ENCODE measurements at regions not wholly inside any gene's neighbourhood (a gene's known extent, or its start where the extent isn't known, plus 50 kb on each side); places are given as distances from the start of the nearest gene placed in this dataset.

GRCh38 chr13:105147461-105147860 is 1388.0 kb downstream of the EFNB2 start:
- in situ Hi-C loops (cut with MboI; ENCODE audit: low sequenced_read_pairs) = no loop called here

DNA sequence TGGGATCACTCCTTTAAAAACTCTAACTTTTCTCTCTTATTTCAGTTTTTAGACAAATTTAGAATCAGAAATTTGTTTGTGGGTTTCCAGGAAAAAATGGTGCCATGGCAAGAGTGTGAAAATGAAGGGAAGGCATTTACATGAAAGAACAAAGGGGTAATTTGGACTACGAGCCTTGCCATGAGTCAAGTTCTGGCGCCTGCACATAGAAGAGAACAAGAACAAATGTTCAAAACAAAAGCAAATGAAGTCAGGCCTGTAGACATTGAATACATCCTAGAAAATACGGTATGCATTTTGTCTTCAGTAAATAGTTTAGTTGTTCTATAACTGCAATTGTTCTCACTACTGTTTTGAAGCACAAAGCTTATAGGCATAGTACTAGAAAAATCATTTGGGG is 1390.5 kb downstream of the EFNB2 start:
- in situ Hi-C loops (cut with MboI; ENCODE audit: low sequenced_read_pairs) = no loop called here

DNA sequence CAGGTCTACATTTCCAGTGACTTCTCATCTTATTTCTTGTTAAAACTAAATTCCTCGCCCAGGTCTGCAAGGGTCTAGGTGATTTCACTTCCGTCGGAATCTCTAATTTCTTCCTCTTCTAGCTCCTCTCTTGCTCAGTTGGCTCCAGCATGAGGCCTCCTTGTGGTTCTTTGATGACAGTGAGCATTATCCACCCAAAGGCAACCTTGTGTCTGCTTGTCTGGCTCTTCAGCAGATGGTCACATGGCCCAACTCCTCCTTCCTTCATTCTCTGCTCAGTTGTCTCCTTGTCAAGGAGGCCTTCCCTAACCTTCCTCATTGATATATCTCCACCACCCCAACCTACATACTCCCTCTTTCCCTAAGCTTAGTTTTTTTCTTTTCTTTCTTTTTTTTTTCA is 1391.4 kb downstream of the EFNB2 start:
- in situ Hi-C loops (cut with MboI; ENCODE audit: low sequenced_read_pairs) = no loop called here

- in situ Hi-C loops (cut with MboI; ENCODE audit: low sequenced_read_pairs) = no loop called here
Measured at GRCh38 chr13:105142556-105142955, 1392.9 kb downstream of the EFNB2 start.

- in situ Hi-C loops (cut with MboI; ENCODE audit: low sequenced_read_pairs) = no loop called here
Measured at GRCh38 chr13:105139380-105140285, 1395.8 kb downstream of the EFNB2 start.

DNA sequence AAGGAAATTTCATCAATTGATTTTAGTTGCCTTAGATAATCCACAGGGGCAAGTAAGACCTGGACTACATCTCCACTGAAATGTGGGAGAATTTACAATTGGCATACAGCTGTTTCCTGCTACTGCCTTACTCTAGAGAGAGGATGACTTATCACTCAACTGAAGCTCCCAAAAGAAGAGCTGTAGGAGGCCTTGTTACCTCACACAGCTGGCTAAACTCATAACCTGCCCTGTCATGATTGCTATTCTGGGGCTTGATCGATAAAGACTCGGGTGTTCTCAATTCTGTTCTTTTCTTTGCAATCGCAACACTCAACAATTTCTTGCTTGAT is 1396.4 kb downstream of the EFNB2 start:
- in situ Hi-C loops (cut with MboI; ENCODE audit: low sequenced_read_pairs) = no loop called here

GRCh38 chr13:105135852-105136615 is 1399.4 kb downstream of the EFNB2 start:
- in situ Hi-C loops (cut with MboI; ENCODE audit: low sequenced_read_pairs) = no loop called here

DNA sequence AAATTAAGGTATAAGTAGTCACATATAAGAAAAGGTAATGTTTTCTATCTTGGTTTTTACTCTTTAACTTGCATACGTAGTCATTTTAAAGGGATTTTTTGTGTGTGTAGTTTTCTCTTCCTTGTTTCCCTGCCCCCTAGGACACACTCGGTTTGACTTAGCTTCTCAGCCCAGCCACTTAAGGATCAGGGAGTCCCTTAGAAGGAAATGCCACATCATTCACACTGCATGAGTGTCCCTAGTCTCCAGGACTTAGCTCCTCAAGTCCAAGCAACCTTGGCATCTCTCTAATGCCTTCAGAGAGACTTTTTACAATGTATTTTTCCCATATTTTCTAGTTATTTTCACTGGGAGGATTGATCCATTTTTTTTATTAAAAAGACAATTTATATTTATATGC is 1407.7 kb downstream of the EFNB2 start:
- in situ Hi-C loops (cut with MboI; ENCODE audit: low sequenced_read_pairs) = no loop called here

DNA sequence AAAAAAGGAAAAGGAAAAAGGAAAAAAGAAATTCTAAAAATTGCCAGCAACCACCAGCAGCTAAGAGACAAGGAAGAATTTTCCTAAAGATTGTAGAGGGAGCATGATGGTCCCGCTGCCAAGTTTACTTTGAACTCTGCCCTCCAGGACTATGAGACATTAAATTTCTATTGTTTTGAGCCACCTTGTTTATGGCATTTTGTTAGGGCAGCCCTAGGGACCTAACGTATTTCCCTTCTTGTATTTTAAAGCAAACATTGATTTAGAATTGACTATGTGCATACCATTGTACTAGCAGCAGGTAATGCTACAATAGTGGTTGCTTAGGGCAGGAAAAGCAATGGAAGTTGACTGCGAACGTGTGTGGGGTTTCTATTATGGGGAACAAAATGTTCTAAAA is 1414.2 kb downstream of the EFNB2 start:
- in situ Hi-C loops (cut with MboI; ENCODE audit: low sequenced_read_pairs) = no loop called here

DNA sequence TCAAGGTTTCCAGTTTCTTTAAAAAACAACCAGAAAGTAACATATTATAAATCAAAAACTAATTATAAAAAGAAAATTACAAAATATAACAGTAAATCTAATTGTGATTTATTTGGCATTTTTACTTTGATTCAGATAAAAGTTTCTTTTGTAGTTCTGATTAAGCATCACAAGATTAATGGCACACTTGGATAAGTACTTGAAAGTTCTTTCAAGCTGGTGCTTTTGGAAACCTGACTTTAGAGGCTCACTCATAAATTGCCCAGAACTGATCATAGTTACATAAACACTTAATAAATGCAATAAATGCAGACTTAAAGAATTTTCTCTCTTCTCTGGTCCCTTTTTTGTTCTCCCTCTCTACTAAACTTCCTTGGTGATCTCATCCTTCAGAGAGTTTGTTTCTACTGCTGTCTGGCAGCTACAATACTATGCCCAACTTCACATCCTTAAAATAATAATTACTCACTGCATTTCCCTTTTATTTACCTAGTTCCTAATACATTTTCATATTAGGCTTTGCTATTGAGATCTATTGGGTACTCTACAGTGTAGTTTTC is 1417.0 kb downstream of the EFNB2 start:
- in situ Hi-C loops (cut with MboI; ENCODE audit: low sequenced_read_pairs) = no loop called here

DNA sequence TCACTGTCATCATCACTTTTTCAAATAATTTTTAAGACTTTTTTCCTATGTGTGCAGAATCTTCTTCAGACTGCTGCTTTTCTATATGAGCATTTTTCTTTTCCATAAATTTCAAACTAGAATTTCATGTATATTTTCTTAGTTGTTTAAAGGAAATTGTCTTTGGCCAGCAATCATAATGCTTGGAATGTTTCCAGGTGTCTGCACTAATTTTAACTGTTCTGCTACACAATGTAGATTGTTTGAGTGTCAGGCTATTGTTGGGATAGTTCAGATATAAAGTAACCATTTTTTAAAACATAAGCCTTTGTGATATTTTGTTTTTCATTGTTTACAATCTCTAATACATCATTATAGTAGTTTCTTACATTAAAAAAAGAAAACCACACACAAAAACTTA is 1418.5 kb downstream of the EFNB2 start:
- in situ Hi-C loops (cut with MboI; ENCODE audit: low sequenced_read_pairs) = no loop called here

DNA sequence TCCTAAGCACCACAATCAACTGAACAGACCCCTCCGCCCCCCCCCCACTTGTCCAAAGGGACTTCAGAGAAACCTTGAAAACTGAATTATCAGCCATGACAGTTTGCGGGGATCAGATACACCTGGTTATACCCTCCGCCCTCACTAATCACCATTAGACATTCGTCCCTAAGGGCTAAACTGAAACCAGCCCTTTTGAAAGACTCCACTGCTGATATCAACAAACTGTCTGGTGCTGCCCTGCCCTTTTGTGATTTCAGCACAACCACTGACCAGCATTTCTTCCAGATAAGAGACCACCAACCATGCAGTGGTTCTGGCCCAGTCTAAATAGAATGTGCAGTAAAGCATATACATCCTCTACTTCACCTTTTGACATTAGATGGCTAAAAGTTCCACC is 1422.9 kb downstream of the EFNB2 start:
- in situ Hi-C loops (cut with MboI; ENCODE audit: low sequenced_read_pairs) = no loop called here

DNA sequence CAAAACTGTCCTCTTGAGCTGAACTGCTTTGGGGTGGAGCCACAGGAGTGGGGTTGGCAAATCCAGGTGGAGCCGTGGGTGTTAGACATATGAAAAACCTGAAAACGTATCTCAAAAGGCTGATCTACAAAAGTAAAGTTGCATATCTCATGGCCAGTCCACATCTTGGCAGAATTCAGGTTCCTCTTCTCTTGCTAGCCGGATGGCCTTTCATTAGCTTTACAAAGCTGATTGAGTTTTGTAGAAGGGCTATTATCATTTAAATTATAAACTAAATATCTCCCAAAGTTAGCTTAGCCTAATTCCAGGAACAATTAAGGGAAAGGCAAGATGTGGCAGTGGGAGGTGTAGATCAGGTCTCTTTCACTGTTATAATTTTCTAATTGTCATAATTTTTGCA is 1427.7 kb downstream of the EFNB2 start:
- in situ Hi-C loops (cut with MboI; ENCODE audit: low sequenced_read_pairs) = no loop called here

- in situ Hi-C loops (cut with MboI; ENCODE audit: low sequenced_read_pairs) = no loop called here
Measured at GRCh38 chr13:105105471-105105870, 1430.0 kb downstream of the EFNB2 start.

DNA sequence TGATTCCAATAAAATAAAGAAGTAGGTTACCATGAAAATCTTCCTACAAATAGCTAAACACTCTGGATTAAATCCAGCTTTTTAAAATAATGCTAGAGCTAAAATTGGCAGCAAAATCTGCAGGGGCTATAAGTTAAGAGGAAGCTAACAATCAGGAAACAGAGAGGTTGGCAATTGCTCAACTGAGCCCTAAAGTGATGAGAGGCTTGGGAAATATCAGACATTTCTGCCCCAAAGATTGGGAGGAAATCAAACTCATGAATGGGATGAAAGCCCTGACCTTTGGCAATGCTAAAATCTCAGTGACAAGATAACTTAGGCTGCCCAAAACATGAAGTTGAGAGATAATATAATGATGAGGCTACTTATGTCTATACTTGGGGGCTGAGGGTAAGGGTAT is 1437.9 kb downstream of the EFNB2 start:
- in situ Hi-C loops (cut with MboI; ENCODE audit: low sequenced_read_pairs) = no loop called here

GRCh38 chr13:105089858-105090643 is 1445.4 kb downstream of the EFNB2 start:
- in situ Hi-C loops (cut with MboI; ENCODE audit: low sequenced_read_pairs) = no loop called here

GRCh38 chr13:105087945-105088344 is 1447.5 kb downstream of the EFNB2 start:
- in situ Hi-C loops (cut with MboI; ENCODE audit: low sequenced_read_pairs) = no loop called here

DNA sequence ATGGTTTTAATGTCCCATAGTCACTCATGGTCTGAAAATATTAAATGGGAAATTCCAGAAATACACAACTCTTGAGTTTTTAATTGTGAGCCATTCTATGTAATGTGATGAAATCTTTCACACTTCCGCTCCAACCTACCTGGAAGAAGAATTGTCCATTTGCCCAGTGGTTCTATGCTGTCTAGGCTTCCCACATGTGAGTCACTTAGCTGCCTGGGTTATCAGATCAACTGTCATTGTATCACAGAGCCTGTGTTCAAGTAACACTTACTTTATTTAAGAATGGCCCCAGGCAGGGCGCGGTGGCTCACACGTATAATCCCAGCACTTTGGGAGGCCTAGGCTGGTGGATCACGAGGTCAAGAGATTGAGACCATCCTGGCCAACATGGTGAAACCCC is 1450.5 kb downstream of the EFNB2 start:
- in situ Hi-C loops (cut with MboI; ENCODE audit: low sequenced_read_pairs) = no loop called here

DNA sequence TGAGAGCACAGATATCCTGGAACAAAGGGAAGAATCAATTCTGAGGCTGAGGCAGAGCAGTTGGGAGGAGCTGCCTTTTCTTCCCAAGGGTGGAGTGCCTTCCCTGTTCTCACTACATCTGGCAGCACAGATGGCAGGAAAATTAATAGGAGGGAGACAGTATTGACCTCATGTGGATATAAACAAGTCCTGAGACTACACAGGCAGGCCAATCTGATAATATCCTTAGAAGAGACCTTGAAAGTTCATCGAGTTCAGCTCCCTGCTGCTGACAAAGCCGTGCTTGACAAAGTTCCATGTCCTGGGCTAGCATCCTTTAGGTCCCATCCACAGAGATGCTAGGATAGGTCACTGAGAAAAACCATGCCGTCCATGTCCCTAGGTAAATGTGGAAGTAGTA is 1451.5 kb downstream of the EFNB2 start:
- in situ Hi-C loops (cut with MboI; ENCODE audit: low sequenced_read_pairs) = no loop called here

- in situ Hi-C loops (cut with MboI; ENCODE audit: low sequenced_read_pairs) = no loop called here
Measured at GRCh38 chr13:105074755-105075154, 1460.7 kb downstream of the EFNB2 start.

DNA sequence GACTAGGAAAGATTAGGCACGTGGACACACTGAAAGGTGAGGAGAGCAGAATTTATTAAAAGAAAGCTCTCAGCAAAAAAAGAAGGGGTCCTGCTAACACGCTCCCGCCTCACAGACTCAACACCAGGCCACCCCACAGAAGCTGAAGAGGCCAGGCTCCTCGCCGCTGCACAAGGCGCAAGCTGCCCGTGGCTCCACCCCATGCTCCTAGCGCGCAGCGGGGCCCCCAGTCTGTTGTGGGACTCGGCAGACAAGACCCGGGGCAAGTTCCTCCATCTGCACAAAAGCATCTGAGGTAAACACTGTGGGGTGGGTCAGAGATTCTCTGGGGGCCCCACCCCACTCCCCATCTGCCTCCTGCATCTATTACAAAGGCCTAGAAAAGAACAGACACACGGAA is 1462.4 kb downstream of the EFNB2 start:
- in situ Hi-C loops (cut with MboI; ENCODE audit: low sequenced_read_pairs) = no loop called here

Data from HL-60/S4 (cell line).